NCI-H1417 (cell line): ENCODE measurements at regions not wholly inside any gene's neighbourhood (a gene's known extent, or its start where the extent isn't known, plus 50 kb on each side); places are given as distances from the start of the nearest gene placed in this dataset.
A peak's percentile ranks its signal among the peaks of the same experiment; 100 is the strongest.

ENCODE experiments used
- DNase-seq, 3 experiments: peaks; one replicate each; lab custom pipeline; 2025; lab: John Stamatoyannopoulos, UW

DNA sequence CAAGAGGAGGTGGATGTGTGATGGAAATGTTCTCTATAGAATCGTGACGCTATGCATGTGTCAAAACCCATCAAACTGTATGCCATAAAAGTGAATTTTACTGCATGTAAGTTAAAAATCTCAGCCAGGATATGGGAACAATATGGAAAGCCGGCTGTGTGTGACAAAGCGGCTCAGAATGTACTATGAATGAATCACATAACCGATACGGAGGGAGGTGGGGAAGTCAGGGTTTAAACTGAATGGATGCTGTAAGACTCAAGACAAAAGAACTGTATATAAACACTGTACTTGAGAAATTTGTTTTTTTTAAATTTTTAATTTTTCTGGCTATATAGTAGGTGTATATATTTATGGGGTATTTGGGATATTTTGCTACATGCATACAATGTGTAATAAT lies 111.6 kb upstream of the PDE4B start:
- no peak for DNase-seq

DNA sequence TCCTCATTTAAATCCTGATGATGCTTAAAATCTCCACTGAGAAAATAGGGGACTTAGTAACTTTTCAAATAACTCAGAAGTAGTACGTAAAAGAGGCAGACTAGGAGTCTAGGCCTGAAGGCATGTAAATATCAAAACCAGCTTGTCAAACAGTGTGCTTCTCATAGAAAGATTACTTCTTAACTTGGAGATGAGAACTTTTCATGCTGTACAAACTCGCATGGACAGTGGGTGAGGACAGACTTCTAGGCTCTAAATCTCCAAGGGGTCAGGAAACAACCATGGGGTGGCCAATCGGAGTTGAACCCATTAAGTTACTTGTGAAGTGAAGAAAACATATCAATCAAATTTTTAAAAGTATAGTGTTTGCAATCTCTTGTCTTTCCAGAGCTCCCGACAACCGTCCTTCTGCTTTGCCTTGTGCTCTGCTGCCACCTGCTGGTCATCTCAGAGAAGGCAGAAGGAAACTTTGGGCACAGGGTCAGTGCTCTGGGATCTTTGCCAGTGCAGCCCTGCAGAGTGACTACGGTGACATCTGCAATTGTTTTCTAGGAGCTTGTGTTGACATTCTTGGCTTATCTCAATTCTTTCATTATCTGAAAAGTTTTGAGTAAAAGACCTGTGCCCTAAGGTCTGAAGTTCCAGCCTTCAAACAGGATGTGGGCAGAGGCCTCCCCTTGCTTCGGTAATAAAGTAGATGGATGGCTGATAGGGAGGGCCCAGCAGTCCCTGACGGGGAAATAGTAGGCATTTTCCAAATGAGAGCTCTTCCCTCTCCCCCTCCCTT lies 105.1 kb upstream of the PDE4B start:
- DNase-seq, result peak; percentile 55 to 83 (median 77)

GRCh38 chr1:65688215-65688566 lies 104.5 kb upstream of the PDE4B start:
- no peak for DNase-seq

DNA sequence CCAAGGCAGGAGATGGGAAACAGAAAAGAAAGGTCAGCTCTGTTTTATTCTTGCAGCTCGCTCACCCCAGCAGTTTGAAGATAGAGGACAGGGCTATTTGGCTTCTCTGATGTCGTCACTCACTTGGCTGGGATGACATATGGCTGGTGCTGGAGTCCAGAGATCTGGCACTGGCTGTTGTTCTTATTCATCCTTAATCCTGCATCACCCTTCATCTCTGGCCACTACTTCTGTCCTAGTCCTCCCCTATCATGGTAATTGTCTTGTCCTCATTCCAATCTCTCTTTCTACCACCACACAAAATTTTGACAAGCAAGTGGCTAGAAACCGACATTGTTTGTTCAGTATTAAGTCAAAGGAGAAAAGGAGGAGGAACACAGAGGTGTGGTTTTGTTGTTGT lies 103.8 kb upstream of the PDE4B start:
- DNase-seq, result no peak

GRCh38 chr1:65691152-65691900 lies 101.4 kb upstream of the PDE4B start:
- no peak for DNase-seq

DNA sequence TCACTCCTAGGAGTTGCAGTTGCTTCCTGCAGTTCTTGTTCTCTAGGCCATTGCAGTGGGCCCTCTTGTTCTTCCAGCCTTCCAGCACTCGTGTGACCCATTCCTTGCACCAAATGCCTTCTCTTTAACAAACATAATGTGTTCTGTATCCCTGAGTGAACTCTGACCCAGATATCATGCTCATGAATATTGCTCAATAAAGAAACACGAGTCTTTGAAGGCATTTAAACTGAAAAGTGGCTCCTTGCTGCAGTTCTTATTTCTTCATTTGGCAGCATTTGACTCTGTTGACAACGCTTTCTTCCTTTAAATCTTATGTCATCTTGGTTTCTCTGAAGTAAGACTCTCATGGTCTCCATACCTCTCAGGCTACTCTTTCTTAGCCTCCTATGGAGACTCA lies 100.7 kb upstream of the PDE4B start:
- no peak for DNase-seq

GRCh38 chr1:65694126-65694525 lies 98.6 kb upstream of the PDE4B start:
- no peak for DNase-seq

- DNase-seq, result no peak
Observed at GRCh38 chr1:65694933-65695332, 97.8 kb upstream of the PDE4B start.

DNA sequence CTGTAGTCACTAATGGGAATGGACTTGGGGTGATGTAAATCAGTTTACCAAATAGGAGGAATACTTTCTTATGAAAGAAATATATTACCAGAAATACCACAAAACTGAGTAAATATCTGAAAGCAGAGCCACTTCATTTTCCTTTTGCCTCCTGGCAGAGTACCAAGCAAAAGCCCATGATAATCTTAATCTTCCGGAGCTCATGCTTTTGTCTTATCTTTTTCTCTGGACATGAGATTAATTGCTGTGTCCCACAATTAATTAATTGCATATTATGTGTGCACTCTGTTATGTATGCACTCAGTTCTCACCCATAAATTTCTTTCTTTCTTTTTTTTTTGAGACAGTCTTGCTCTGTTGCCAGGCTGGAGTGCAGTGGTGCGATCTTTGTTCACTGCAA lies 94.1 kb upstream of the PDE4B start:
- no peak for DNase-seq

- peak in 1 of 3 experiments; percentile 11 for DNase-seq
Observed at GRCh38 chr1:65703853-65704252, 88.8 kb upstream of the PDE4B start.

GRCh38 chr1:65704318-65704717 lies 88.4 kb upstream of the PDE4B start:
- DNase-seq, result no peak

DNA sequence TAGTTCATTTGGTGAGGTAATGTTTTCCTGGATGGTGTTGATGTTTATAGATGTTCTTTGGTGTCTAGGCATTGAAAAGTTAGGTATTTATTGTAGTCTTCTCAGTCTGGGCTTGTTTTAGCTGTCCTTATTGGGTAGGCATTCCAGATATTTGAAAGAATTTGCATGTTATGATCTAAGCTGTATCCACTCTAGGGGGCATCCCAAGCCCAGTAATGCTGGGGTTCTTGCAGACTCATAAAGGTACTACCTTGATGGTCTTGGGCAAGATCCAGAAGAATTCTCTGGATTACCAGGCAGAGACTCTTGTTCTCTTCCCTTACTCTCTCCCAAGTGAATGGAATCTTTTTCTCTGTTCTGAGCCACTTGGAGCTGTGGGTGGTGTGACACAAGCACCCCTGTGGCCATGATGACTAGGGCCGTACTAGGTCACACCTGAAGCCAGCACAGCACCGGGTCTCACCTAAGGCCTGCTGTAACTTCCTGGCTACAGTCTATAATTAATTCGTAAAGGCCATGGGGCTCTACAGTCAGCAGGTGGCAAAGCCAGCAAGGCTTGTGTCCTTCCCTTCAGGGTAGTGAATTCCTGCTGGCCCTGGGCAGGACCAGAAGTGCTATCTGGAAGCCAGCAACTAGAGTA lies 74.8 kb upstream of the PDE4B start:
- DNase-seq, result peak in 2 of 3 experiments; percentile 19 to 57

DNA sequence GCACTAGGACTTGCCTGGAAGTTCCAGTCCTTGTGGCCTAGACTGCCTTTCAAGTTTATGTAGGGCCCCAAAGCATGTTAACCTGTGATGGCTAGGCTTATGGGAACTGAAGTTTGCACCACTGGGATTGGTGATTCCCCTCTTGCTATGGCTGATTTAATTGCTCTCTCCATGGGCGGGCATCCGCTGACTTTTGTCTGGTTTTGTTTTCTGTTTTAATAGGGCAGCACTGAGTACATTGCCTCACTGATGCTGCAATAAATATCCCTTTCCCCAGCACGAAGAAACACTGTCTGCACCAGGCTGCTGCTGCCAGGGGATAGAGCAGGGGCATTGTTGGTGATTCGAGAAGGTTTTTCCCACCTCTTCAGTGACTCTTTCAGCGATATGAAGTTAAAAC lies 73.3 kb upstream of the PDE4B start:
- DNase-seq, result no peak

GRCh38 chr1:65722461-65722860 lies 70.2 kb upstream of the PDE4B start:
- DNase-seq, result no peak

GRCh38 chr1:65724151-65724550 lies 68.5 kb upstream of the PDE4B start:
- no peak for DNase-seq

GRCh38 chr1:65725064-65725463 lies 67.6 kb upstream of the PDE4B start:
- DNase-seq, result no peak

GRCh38 chr1:65728504-65728903 lies 64.2 kb upstream of the PDE4B start:
- DNase-seq, result no peak

- peak in 1 of 3 experiments; percentile 21 for DNase-seq
Observed at GRCh38 chr1:65729259-65729658, 63.4 kb upstream of the PDE4B start.

DNA sequence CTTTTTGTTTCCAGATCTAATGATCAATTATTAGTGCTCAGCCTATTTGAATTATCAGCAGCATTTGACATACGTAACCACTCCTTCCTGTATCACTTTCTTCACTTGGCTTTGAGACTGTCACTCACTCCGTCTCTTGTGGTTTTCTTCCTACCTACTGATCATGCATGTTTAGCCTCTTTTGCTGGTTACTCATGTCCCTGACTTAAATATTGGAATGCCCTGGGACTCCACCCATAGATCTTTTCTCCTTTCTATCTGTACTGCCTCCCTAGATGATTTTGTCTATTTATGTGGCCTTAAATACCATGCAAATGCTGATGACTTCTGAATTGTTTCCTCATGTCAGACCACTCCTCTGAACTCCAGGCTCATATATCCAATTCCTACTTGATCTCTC lies 57.7 kb upstream of the PDE4B start:
- no peak for DNase-seq

DNA sequence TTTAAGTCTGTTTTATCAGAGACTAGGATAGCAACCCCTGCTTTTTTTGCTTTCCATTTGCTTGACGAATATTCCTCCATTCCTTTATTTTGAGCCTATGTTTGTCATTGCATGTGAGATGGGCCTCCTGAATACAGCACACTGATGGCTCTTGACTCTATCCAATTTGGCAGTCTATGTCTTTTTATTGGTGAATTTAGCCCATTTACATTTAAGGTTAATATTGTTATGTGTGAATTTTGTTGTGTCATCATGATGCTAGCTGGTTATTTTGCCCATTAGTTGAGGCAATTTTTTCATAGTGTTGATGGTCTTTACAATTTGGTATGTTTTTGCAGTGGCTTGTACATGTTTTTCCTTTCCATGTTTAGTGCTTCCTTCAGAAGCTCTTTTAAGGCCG lies 50.7 kb upstream of the PDE4B start:
- DNase-seq, result no peak
